ENCODE measurements at regions not wholly inside any gene's neighbourhood (a gene's known extent, or its start where the extent isn't known, plus 50 kb on each side); places are given as distances from the start of the nearest gene placed in this dataset.
"Not testable (repeated sequence)": the region's sequence is repeated elsewhere in the genome, so short reads cannot be mapped to it uniquely, and the experiment has no call there.

DNA sequence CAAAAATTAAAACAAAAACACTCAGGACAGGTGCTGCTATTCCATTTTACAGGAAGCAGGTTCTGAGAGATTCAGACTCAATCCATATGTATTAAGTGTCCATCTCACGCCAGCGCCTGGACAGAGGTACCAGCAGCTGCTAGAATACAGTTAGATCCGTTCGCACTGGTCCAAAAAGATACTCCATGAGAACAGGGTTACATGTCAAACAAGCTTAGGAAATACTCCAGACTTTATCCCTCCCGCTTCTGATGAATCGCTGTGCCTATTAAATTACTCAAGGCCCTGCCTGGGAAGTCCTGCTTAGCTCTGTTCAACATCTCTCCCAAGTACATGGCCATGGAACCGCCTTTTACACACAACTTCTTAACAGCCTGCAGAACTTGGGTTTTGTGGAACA is 50.2 kb upstream of the SLC35C1 start:
- DNase-seq = no peak

DNA sequence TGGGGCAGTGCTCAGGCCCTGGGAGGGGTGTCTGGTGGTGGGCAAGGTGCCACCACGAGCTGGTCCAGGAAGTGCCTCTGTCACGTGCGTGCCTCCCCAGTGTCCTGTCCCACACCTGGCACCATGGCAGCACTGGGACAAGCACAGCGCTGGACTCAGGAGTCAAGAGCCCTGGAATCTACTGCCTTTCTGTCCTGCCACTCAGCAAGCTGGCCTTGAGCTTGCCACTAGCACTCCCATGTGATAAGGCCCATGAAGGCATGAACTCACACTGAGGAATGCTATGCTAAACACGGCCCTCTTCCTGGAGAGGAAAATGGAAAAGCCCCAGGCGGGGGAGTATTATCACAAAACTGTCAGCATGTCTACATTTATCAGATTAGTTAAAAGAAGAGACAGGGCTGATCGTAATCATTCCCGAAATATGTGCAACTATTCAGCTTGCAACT is 50.7 kb upstream of the SLC35C1 start:
- DNase-seq = no peak

DNA sequence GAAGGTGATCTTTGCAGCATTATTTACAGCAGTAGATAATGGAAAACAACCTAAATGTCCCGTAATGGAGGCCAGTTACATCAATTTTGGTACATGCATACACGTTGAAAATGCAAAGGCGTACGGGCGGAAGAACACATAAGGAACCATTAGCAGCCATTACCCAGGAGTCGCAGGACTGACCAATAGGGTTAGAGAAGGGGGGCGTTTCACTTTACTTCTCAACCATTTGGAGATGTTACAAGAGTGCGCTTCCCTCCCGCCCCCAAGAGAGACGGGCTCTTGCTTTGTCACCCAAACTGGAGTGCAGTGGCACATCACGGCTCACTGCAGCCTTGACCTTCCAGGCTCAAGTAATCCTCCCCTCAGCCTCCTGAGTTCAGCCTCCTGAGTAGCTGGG is 52.8 kb upstream of the SLC35C1 start:
- no peak for DNase-seq

DNA sequence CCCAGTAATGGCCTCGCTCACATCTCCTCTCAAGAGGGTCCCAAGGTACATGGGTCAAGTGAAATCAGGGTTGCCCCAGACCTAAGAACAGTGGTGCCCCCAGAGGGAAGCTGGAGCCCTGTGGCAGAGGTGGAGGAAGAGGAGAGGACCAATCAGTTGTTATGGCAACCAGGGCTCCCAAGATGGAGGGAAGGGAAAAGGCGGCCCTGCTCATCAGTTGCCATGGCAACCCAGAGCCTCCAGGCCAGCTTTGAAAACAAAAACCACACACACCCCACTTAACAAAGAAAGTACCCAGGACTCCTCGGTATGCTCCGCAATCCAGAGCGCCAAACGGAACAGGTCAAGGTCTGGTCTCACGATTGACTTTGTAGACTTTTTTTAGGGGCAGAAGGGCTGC is 53.5 kb upstream of the SLC35C1 start:
- DNase-seq = no peak

DNA sequence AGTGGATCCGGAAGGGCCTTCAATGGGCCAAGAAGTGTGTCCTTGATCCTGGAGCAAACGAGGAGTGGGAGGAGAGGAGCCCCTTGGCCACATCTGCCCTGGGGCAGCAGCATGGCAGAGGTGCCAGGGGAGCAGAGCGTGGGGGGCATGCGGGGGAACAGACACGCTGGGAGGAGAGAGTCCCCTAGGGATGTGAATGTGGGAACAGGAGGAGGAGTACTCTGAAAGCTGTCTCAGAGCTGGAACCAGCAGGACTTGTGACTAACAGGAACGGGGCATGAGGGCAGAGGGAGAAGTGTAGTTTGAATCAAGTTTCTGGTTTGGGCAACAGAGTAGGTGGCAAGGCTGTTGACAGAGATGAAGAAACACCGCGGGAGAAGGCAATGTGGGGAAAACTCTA is 54.5 kb upstream of the SLC35C1 start:
- DNase-seq = no peak

DNA sequence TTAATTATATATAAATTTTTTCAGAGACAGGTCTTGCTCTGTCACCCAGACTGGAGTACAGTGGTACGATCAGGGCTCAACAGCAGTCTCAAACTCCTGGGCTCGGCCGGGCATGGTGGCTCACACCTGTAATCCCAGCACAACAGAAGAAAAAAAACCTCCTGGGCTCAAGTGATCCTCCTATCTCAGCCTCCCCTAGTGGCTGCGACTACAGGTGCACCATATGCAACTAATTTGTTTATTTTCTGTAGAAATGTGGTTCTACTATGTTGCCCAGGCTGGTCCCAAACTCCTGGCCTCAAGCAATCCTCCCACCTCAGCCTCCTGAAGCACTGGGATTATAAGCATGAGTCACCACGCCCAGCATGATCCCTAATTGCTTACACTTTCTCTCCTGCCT is 56.1 kb upstream of the SLC35C1 start:
- DNase-seq = no peak

DNA sequence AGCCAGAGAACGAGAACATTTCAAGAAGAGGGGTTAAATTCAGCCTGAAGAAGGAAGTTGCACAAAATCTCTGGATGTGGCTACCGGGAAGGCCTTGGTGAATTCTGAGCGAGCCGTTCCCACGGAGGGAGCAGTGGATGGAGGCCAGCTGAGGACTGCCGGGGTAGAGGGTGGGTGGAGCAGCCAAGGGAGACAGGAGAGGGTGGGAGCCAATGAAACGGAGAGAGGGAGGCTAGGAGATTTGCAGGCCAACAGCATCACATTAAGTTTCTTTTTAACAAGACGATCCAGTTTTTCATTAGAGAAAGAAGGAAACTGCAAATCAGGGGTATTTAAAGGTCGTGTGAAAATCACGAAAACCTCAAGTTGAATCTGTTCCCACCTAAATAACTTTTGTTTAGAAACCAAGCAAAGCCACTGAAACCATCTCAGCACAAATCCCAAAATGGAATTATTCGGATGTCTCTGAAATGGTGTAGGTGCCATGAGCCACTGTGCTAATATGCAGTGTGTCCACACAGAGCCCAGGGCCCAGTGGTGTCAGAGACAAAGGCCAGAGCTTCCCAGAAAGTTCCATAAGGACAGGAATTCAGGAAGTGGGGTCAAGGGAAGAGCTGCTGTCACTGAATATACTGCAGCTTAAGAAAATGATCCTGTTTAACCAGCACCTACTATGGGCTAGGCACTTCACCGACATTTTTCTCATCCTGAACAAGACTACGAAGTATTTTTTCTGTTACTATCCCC is 59.7 kb upstream of the SLC35C1 start:
- no peak for DNase-seq

DNA sequence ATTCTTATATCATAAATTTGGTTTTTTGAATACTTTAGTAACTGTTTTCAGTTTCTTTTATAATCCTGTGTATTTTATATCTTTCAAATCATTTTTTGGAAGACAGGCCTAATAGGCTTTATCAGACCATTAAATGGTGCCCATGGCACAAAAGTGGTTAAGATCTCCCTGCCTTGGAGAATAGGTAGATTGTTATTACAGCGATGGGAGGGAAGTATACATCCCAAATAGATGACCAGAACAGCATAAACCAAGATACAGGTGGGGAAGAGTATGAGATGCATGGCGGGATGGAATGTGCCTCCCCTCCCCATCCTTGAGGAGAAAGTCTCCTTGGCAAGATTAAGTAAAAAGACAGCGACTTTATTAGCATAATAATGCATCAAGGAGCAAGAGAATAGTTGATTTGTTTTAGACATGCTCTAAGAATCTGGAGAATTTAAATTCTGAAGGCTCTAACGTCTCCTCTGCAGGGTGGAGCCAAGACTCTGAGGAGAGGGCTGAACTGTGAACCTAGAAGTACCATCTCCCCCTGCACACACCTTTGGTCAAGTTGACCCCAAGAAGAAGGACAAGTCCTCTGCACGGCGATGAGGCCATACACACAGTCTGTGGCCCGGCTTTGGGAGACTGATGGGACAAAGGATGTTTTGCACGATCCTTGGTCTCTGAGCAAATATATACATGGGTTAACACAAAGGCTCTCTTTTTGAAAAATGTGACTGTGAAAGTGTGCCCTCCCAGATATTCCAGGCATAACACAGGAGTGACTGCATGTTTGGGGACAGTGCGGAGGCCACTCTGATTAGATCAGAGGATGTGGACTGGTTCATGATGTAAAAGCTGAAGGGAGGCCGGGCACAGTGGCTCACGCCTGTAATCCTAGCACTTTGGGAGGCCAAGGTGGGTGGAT is 61.1 kb upstream of the SLC35C1 start:
- no peak for DNase-seq

DNA sequence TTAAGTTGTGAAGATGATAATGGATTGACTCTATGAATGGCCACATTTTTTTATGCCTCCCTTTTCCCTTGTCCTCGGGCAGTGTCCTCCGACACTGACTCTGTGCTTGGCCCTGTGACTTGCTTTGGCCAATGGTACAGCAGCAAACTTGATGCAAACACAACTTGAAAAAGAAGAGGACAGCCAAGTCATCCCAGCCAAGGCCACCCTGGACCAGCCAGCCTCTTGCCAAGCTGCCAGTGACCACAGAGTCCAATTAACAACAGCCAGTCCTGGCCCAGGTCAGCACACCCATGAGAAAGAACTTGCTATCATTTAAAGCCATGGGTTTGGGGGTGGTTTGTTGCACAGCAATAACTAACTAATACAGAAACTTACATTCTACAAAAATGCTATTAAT is 63.4 kb upstream of the SLC35C1 start:
- no peak for DNase-seq

DNA sequence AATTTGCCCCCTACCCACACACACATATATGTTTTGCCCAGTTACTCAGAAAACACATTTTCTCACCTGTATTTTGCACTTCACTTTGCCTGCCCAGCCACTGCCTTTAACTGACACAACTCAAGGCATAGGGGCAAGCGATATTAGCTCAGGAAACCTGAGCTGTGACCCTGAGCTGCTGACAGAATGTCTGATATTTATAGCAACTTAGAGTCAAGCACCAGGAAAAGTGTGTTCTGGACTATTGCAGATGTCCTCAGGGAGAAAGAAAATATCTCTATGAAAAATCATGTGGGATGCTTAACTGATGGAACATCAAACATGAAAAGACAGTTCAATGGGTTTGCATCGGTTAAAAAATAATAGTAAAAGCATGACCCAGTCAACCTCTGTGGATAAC is 63.9 kb upstream of the SLC35C1 start:
- DNase-seq = no peak

DNA sequence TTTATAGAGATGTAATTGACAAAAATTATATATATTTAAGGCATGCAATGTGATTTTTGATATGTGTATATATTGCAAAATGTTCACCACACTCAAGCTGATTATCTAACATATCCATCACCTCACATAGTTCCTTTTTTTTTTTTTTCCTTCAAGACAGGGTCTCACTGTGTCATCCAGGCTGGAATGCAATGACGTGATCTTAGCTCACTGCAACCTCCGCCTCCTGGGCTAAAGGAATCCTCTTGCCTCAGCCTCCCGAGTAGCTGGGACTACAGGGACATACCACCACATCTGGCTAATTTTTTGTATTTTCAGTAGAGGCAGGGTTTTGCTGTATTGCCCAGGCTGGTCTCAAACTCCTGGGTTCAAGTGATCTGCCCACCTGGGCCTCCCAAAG is 65.1 kb upstream of the SLC35C1 start:
- DNase-seq = no peak

DNA sequence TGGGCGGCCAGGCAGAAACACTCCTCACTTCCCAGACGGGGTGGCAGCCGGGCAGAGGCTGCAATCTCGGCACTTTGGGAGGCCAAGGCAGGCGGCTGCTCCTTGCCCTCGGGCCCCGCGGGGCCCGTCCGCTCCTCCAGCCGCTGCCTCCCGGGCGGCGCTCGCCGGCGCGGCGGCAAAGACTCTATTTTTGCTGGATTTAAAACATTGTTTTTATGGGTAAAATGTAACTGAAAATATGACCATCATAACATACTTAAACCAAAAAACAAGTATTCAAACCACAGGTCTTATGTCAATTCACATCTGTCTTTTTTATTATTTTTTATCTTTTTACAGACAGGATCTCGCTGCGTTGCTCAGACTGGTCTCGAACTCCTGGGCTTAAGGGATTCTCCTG is 65.9 kb upstream of the SLC35C1 start:
- not testable (repeated sequence) for DNase-seq

DNA sequence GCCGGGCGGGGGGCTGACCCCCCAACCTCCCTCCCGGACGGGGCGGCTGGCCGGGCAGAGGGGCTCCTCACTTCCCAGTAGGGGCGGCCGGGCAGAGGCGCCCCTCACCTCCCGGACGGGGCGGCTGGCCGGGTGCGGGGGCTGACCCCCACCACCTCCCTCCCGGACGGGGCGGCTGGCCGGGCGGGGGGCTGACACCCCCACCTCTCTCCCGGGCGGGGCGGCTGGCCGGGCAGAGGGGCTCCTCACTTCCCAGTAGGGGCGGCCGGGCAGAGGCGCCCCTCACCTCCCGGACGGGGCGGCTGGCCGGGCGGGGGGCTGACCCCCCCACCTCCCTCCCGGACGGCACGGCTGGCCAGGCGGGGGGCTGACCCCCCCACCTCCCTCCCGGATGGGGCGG is 66.8 kb upstream of the SLC35C1 start:
- not testable (repeated sequence) for DNase-seq

DNA sequence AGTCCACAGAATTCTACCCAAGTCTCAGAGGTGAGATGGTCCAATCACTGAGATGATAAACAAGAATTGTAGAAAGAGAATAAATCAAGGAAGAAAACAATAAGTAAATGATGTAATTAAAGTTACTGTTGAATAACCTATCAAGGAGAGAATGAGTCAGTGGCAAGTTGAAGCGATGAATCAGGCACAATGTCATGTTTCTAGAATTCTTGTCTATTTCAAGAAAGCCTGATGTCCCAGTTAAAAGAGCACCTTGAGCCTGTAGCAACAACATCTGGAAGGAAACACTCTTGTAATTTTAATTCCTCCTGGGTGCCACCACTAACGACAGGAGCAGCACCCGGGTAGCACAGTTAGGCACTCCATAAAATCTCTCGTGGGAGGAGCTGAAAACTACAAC is 67.9 kb upstream of the SLC35C1 start:
- no peak for DNase-seq

DNA sequence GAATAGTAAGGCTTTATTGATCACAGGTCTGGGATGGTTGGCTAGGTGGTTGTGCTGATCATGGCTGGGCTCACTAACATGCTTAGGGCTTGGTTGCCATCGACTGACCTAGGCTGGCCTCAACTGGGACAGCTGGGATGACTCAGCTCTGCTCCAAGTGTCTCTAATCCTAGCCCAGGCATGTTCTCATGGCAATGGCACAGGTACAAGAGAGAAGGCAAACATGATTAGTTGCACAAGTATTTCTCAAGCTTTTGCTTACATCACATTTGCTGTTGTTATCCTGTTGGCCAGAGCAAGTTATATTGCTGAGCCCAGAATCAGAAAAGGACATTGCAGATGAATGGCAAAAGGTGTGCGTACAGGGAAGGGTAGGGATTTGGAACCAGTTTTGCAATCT is 68.5 kb upstream of the SLC35C1 start:
- DNase-seq = peak in 1 of 2 experiments; percentile 32

DNA sequence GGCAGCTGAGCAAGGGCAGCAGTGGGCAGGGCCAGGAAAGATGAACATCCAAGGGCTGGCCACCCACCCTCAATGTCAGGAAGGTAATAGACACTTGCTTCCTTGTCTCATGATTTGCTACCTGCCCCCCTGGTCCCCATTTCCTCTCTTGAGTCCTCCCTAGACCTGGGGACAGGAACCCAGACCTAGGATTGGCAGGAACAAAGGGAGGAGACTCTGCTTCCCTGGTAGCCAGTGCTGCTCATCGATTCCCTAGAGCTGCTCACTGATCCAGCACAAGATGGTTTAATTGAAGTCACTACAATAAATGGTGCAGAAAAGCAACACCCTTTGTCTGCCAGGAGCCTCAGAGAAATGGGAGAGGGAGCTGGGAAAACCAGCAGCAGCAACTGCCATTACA is 67.8 kb upstream of the CHST1 start:
- DNase-seq = no peak

DNA sequence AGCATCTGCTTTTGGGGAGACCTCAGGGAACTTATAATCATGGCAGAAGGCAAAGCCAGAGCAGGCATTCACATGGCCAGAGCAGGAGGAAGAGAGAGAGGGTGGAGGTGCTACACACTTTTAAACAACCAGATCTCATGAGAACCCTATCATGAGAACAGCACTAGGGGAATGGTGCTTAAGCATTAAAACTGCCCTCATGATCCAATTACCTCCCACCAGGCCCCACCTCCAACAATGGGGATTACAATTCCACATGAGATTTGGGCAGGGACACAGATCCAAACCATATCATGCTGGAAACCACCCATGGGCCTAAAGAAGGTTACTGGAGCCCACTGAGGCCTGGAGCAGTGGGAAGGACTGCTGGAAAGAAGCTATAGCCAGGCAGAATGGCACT is 66.9 kb upstream of the CHST1 start:
- DNase-seq = no peak

DNA sequence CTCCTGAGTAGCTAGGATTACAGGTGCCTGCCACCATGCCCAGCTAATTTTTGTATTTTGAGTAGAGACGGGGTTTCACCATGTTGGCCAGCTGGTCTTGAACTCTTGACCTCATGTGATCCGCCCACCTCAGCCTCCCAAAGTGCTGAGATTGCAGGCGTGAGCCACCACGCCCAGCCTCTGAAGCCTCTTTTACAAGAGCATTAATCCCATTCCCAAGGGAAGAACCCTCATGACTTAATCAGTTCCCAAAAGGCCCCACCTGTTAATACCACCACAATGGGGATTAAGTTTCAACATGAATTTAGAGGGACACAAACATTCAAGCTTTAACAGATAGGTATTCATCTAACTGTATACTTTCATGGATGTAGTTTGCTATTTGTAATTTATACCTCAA is 65.7 kb upstream of the CHST1 start:
- not testable (repeated sequence) for DNase-seq

DNA sequence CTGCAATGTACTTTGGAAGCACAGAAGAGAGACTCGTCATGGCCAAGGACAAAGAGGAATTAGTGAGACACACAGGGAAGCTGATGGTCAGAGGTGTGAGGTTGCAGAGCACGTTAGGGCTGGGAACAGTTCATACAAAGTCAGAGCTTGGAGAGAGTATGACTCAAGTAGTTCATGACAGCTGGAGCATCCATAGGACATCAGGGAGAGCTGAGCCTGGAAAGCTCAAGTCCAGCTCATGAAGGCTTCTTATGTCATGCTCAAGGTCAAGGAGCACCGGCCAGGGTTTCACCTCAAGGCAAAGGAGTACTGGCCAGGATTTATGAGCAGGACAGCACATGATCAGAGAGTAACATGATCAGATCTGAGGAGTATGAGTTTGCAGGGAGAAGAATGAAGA is 64.6 kb upstream of the CHST1 start:
- DNase-seq = no peak

DNA sequence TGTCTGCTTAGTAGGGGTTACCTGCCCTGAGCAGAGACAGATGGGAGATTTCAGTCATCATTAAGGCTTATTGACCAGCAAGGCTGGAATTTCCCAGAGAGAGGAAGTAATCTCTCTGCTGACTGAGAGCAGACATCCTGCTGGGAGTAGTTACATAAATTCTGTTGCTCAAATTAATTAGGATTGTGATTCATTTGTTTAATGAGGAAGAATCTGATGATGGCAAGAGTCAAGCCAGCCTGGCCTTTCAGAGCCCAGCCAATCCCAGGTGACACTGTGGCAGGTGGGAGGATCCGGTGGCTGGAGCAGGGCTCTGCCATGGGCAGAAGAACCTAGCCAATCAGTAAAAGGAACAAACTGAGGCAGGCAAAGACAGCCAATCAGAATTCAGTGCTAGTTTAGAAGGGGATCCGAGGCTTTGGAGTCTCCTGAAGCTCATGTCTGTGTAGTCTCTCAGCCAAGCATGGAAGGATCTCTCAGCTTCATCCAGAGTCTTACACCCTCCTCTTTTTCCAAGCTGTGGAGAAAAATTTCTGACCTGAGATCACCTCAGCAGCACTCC is 61.2 kb upstream of the CHST1 start:
- DNase-seq = no peak

DNA sequence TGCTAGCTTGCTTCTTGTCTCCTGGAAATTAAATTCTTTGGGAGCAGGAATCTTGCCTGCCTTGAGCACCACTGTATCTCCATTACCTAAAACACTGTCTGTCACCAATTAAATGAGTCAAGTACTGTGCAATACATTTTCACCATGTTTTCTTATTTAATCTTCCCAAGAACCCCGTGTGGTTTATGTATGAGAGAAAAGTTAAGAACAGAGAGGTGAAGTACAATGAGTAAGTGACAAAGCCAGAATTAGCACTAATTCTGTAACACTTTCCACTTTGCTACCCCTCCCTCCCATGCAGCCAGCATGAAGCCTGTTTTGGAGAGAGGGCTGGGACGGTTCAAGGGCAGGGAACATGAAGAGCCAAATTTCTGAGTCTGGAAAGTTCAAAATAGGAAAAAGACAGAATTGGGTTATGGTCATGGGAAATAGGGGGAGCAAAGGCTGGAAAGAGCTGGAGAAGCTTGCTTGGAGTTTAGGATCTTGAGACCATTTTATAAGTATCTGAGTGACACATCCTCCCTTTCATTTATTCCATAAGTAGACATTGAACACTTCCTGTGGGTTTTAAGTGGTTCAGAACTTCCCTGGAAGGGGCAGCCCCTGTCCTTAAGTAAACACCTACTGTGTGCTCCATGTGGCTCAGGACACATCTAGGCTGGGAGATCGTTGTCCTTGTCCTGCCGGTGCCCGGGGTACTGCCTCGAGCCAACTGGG is 60.5 kb upstream of the CHST1 start:
- no peak for DNase-seq

DNA sequence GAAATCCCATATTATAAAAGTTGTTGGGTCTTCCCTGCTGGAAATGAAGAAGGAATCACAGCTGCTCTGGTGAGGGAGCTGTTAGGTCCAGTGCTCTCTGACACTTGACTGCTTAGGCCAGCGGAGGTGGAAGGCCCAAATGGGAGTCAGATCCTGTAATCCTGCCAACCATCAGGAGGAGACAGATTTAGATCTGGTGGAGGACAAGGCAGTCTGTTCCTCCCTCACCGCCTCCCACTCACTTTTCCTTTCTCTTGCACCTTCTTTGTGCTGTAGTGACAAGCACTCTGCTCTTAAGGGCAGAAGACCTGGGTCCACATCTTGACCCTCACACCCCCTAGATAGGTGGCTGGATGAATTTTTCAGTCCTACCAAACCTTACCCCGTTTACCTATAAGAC is 59.7 kb upstream of the CHST1 start:
- no peak for DNase-seq

DNA sequence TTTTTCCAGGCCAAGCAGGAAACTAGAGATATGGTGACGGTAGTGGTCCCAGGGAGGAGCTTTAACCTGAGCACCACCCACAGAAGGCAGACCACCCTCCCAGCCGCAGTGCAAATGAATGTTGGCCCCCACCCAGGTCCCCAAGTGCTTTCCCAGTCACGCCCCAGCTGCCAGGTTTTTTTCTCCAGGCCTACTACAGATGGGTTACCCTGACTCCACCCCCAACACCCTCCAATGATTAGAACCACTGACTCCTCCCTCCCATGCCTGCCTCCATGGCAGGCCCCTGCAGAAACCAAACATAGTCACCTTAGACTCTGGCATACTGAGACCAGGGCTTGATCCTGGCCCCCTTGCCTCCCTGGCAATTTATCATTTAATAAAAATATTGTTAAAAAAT is 58.7 kb upstream of the CHST1 start:
- no peak for DNase-seq

Measured in SHP77 (cell line).